AML-193 (cell line): ENCODE measurements at regions not wholly inside any gene's neighbourhood (a gene's known extent, or its start where the extent isn't known, plus 50 kb on each side); places are given as distances from the start of the nearest gene placed in this dataset.

Experiments
- DNase-seq, 2 experiments: peaks; one replicate each; lab custom pipeline; 2025; lab: John Stamatoyannopoulos, UW

- no peak for DNase-seq
Measured at GRCh38 chr2:226526716-226527115, 272.9 kb downstream of the IRS1 start.

DNA sequence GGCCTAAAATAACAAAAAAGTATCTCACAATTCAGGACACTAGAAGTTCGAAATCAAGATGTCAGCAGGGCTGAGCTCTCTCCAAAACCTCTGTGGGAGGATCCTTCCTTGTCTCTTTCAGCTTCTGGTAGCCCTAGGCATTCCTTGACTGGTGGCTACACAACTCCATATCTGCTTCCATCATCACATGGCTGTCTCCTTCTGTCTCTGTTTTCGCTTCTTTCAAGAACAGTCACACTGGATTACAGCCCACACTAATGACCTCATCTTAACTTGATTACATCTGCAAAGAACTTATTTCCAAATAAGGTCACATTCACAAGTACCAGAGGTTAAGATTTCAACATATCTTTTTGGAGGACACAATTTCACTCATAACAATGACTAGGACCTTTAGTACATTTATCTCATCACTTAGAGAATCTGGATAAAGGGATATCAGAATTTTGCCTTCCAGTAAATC, 275.2 kb downstream of the IRS1 start:
- no peak for DNase-seq

DNA sequence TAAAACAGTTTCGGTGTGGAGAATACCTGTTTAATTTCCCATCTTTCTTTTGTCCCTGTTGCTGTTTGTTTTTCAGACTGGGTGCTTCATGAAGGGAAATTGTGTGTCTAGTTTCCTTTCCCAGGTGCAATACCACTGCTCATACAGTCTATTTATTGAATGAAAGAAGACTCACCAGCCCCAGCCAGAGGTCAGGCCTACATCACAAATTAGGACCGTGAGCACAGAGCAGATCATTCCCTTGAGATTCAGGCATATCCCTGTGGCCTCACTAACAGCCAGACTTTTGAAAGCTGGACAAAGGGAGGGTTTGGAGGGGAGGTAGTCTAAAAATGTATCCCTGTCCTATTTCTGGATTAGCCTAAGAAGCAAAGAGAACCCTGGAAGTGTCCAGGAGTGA, 278.9 kb downstream of the IRS1 start:
- DNase-seq: no peak

GRCh38 chr2:226515344-226516055, 284.1 kb downstream of the IRS1 start:
- no peak for DNase-seq

DNA sequence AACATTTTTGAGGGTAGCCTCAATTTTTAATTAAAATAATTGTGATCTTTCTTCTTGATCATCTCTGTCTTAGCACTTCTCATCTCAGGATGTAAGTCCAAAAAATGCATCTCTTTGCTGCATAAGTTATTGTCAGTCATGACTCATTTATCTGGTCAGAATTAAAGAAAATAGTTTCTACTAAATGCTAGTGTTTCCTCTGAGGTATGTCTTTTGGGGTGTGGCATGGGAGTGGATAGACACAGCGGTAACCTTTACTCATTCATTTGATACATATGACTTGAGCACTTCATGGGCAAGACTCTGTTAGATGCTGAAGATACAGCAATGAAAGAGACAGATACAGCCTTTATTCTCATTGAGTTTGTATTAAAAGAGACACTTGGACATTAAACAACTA, 284.7 kb downstream of the IRS1 start:
- no peak for DNase-seq

DNA sequence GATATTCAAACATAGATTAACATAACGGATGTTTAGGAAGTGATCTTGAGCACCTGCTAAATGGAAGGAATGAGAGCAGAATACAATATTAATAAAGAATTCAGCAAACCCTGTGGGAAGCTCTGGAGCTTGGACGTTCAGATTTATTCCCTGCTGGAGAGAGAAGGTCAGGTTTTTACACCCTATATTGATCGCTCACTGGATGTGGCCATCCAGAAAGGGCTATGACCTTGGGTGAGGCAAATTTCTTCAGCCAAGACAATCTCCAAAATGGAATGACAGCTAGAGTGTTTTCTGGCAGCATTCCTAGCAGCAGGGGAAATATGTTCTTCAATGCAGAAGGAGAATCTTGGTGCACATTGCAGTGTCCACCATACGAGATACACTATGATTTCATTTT, 288.3 kb downstream of the IRS1 start:
- DNase-seq: no peak

GRCh38 chr2:226508683-226509082, 290.9 kb downstream of the IRS1 start:
- DNase-seq: no peak

- no peak for DNase-seq
Measured at GRCh38 chr2:226508005-226508404, 291.6 kb downstream of the IRS1 start.

DNA sequence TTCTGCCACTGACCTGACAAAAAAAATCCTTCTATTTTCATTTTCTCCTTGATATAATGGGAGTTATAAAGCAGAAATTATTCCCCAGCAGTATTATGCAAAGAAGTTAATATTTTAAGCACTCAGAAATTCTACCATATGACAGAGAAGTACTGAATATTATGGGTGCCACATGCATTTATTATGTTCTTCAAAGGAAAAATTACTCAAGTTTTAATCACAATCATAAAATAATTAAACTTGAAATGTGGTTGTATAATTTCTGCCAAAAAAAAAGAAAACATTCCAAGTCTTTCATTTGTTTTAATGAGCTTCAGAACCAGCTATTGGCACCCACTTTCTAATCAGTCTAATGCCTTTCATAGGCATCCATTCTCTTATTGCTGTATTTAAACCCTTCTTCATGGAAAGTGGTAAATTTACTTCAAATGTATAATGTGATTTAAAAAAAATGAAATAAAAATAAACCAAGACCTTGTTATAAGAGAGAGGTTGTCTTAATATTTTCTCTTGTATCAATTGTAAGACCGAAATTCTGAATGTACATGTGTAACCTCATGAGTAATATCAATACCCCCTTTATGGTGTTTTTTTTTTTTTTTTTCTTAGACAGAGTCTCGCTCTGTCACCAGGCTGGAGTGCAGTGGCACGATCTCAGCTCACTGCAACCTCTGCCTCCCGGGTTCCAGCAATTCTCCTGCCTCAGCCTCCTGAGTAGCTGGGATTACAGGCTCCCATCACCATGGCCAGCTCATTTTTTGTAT, 302.3 kb downstream of the IRS1 start:
- no peak for DNase-seq

GRCh38 chr2:226496273-226496550, 303.4 kb downstream of the IRS1 start:
- no peak for DNase-seq

GRCh38 chr2:226495466-226496272, 304.0 kb downstream of the IRS1 start:
- DNase-seq: no peak

DNA sequence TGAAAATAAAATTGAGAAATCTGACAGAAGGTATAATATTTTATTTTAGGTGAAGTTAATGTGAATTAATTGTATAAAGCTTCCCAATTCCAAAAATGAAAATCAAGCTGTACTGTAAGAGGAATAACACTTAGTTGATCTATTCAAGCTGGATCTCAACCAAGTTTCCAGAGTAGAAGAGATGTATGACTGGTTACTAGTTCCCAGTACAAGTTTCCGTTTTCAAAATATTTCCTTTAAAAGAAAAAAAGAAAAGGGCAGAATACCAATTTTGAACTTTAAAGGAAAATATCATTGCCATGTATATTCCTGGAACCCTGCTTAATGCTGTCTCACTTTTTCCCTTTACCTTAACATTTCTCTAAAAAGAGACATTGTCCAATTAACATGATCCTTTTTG, 308.5 kb downstream of the IRS1 start:
- no peak for DNase-seq

DNA sequence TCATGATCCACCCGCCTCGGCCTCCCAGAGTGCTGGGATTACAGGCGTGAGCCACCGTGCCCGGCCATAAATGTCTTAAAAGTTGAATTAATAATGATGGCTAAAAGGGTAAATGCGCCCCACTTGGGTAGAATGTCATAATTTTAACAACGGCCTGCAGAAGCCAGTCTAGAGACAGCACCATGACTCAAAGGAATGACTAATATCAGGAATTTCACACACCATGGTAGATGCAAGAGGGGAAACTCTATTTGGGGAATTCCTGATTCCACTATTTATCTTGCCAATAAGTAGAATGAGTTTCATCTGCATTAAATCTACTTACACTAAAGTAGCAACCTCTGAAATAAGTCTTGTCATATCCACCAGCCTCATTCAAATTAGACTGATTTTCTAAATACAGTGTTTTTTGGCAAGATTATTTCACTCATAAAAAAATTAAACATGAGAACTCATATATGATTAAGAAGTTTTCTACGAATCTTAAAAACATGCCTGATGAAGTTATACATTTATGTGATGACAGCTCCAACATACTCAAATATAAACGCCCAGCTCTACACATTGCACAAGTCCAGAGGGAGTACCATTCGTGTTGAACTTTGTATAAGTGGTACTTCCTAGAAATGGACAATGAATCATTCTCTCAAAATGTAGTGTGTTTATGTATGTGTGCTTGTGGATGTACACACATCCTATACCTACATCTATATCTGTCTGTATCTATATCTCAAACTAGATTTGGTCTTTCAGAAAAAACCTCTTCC, 309.7 kb downstream of the IRS1 start:
- DNase-seq: no peak

- DNase-seq: no peak
Measured at GRCh38 chr2:226488034-226488433, 311.6 kb downstream of the IRS1 start.

DNA sequence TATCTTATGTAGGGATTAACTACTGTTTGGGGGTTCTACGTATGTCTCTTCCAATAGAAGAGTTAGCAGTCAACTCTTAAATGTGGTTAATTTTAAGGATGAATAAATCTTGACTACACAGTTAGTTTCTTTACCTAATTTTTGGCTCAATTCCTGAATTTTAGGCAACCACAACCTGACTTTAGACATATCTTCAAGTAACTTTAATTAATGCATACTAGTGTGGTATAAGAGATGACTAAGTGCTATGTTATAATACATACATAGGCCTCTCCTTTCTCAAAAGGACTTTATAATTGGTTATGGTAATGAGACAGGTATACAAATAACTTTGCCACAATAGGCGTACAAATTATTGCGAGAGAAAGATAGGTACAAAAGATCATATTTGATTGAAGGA, 312.0 kb downstream of the IRS1 start:
- no peak for DNase-seq

- DNase-seq: no peak
Measured at GRCh38 chr2:226483745-226484619, 315.6 kb downstream of the IRS1 start.

DNA sequence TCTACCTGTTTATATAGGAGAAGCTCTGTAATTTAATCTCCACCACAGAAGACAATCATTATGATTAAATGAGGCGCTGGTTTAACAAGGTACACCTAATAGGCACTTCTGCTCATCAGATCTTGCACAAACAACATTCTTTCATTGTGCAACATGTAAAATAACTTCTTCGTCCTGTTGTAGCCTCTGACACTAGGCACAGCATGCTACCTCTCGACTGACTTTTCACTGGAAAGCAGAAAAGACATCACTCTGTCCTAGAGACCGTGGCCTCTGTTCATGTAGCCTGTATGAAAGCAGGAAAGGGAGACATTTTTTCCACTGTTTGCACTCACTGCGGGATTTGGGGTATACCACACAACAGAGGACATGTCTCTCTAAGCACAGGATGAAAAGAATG, 316.5 kb downstream of the IRS1 start:
- no peak for DNase-seq

DNA sequence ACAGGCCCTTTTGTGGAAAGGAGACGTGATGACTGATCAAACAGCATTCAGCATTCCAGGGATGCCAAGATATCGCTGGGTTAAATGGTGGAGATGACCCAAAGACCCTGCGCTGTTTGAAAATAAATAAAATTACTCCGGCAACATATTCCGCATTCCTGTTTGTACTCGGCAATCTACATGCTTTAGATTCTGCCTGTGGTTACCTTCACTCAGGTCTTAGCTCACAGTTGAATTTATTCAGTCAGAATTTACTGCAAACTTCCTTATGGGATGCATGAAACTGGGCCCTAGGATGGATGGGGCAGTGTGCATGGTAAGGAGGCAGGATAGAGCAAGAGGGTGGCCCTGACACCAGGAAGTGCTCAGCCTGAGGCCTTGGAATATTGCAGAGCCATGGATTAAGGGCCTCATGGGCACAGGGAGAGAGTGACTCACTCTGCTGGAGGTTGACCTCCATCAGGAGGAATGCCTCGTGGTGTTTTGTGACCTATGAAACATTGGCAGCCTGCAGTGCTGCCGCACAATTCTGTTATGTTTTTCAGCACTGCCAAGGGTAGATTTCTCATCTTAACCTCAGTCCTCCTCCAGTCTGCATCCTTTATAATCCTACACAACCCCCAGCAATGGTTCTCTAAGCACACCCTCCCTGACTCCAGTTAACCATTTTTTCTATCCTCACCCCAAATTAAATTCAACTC, 321.4 kb downstream of the IRS1 start:
- DNase-seq: no peak

DNA sequence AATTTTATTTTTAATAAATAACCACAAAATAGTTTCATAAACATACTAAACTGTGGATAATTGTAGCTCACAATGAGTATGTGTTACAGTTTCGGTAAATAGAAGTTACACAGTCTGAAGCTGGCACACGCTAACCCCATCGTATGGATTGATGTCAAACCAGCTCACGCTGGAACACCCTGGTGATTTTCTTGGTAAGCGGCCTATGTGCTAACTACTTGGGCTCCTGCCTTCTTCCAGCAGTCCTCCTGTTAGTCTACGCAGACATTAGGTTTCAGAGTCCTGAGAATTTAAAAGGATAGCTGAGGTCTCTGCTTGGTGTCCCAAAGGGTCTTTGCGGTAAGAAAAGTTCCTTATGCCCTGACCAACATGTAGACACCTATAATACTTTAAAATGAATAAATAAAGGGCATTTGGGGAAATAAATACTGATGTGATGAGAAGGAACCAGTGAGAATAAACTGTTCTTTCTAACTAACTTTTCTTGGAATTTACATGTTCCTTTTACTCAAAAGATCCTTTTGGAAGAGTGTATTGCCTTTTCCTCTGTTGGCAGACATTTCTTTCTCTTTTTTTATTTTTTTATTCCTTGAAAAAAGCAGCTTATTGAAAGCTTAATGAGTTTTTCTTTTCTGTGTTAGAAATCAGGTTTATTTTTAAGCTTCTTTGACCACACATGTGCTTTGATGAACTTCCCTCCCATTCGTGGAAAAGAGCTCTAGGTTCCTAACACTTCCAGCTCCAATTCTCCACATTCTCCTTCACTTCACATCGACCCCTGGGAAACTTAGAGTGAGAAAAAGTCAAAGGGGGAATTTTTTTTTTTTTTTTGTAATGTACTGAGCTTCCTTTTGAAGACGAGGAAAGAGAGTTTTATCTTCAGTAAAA, 322.2 kb downstream of the IRS1 start:
- no peak for DNase-seq

DNA sequence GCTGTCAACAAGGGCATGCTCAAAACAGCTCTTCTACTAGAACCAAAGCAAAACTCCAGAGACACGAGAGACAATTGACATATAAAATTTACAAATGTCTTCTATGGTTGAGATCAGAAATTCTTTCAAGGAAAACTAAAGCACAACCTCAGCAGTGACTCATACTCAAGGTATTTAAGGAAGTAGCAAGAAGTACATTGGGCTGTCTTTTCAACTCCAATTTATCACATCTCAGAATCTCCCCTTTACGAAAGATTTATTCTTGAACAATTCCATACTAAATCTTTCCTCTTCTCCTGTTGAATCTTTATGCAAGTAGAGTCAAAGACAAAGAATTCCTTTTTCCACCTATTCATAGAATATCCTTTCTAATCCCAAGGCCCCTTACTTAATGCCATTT, 324.0 kb downstream of the IRS1 start:
- no peak for DNase-seq
